Epithelial cell of proximal tubule (primary cell): ENCODE measurements at regions not wholly inside any gene's neighbourhood (a gene's known extent, or its start where the extent isn't known, plus 50 kb on each side); places are given as distances from the start of the nearest gene placed in this dataset.

Experiments
- DNase-seq: peaks from one replicate; pipeline ENCODE4 v3.0.0-alpha.2; 2011; ENCODE audit warnings: low read depth
- H3K4me3 ChIP-seq: 2 replicates; pipeline ENCODE4 v1.5.1; 2011; ENCODE audit warnings: low read depth, mild to moderate bottlenecking, low read length
- TF ChIP-seq, protein P1 (sequence below): conservative IDR thresholded peaks from 2 replicates; pipeline ENCODE4 v1.5.1; 2012; ENCODE audit warnings: low read depth, mild to moderate bottlenecking, low read length

GRCh38 chr2:62568074-62568473 lies 62.1 kb upstream of the TMEM17 start:
- TF ChIP-seq, protein P1, sequence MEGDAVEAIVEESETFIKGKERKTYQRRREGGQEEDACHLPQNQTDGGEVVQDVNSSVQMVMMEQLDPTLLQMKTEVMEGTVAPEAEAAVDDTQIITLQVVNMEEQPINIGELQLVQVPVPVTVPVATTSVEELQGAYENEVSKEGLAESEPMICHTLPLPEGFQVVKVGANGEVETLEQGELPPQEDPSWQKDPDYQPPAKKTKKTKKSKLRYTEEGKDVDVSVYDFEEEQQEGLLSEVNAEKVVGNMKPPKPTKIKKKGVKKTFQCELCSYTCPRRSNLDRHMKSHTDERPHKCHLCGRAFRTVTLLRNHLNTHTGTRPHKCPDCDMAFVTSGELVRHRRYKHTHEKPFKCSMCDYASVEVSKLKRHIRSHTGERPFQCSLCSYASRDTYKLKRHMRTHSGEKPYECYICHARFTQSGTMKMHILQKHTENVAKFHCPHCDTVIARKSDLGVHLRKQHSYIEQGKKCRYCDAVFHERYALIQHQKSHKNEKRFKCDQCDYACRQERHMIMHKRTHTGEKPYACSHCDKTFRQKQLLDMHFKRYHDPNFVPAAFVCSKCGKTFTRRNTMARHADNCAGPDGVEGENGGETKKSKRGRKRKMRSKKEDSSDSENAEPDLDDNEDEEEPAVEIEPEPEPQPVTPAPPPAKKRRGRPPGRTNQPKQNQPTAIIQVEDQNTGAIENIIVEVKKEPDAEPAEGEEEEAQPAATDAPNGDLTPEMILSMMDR = no peak
- H3K4me3 ChIP-seq = no peak overlapping the region
- no peak for DNase-seq

- TF ChIP-seq, protein P1 = no peak
Measured at GRCh38 chr2:62567669-62568068, 61.7 kb upstream of the TMEM17 start.

GRCh38 chr2:62566847-62567246 lies 60.9 kb upstream of the TMEM17 start:
- TF ChIP-seq, protein P1 = no peak
- DNase-seq = no peak
- no peak overlapping the region for H3K4me3 ChIP-seq

More at GRCh38 chr2:62567669-62568068, 61.7 kb upstream of the TMEM17 start:
- no peak overlapping the region for H3K4me3 ChIP-seq
- DNase-seq = no peak

DNA sequence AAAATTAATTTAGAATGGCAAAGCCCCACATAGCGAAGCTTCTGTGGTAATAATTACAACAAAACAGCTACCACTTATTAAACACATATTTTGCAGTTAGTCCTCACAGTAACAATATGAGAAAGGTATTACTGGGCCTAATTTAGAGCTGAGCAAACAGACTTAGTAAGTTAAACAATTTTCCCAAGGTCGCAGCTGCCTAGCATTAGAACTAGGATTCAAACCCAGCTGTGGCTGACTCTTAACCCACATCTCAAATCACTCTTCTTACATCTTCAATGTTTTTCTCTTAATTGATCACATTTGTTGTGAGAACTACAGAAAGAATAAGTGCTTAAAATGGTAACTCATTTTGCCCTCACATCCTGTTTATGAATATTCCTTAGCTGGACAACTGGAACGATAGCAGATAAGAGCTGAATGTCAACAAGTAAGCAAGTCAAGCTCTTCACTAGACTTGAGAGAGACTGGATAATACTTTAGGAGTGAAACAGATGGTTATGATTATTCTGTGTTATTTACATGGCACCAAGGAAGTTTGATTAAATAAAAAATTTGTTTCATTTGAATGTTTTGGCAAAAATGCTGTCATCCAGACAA lies 59.4 kb upstream of the TMEM17 start:
- TF ChIP-seq, protein P1 = no peak
- H3K4me3 ChIP-seq = no peak overlapping the region
- DNase-seq = no peak

GRCh38 chr2:62564380-62565137 lies 58.6 kb upstream of the TMEM17 start:
- TF ChIP-seq, protein P1 = no peak
- no peak overlapping the region for H3K4me3 ChIP-seq
- no peak for DNase-seq

DNA sequence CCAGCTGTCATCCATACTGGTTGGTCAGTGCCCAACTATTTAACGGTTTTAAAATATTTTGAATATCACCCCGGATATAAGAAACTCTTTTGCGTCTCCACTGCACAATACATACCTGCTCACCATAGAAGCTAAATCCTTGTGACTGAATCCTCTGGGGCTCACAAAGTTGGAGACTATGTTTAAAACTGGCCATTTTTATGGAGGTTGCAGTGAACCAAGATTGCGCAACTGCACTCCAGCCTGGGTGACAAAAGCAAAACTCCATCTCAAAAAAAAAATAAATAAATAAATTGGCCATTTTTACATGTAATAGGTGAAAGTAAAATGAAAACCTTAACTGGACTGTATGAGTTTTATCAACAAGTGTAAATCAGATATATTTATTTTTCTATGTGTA lies 55.6 kb upstream of the TMEM17 start:
- TF ChIP-seq, protein P1 = no peak
- H3K4me3 ChIP-seq = no peak overlapping the region
- DNase-seq = no peak

DNA sequence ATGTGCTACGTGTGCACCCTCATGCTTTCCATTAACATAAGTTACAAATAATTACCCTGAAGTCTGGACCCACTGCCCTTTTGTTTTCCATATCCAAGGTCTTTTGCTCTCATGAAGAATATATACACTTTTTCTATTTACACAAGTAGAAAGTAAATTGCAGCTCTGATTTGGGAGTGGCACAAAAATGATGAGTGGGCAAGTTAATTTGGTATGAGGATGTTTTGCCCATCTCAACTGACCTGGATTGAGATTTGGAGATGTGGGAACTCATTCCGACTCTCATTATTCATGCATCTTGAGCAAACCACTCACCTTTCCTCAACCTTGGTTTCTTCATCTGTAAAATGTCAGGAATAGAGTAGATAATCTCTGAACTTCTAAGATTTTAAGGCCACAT lies 53.6 kb upstream of the TMEM17 start:
- H3K4me3 ChIP-seq = no peak overlapping the region
- TF ChIP-seq, protein P1 = no peak
- no peak for DNase-seq
